Neural cell (in vitro differentiated cells): ENCODE measurements at regions not wholly inside any gene's neighbourhood (a gene's known extent, or its start where the extent isn't known, plus 50 kb on each side); places are given as distances from the start of the nearest gene placed in this dataset.

Source experiments
- H2AFZ ChIP-seq: fragments of 200-600, 300-800 bp; sonication (generic), shearing (Covaris generic); 2 replicates; pipeline ENCODE4 v1.6.0; 2014; ENCODE audit warnings: low read depth, mild to moderate bottlenecking, antibody characterized with exemption, low read length, moderate library complexity
- H3F3A ChIP-seq: fragments of 200-600 bp; shearing (Covaris generic); 2 replicates; pipeline ENCODE4 v1.6.1; 2016; ENCODE audit warnings: mild to moderate bottlenecking, moderate library complexity, mixed read lengths, antibody characterized with exemption, low read length; ENCODE audit not compliant: insufficient read depth, poor library complexity, severe bottlenecking
- H3K27ac ChIP-seq: fragments of 200-600, 300-800 bp; sonication (generic), shearing (Covaris generic); 2 replicates; pipeline ENCODE4 v1.5.1; 2014; ENCODE audit warnings: mild to moderate bottlenecking, low read length, moderate library complexity
- H3K27me3 ChIP-seq: fragments of 300-800, 200-600 bp; sonication (generic), shearing (Covaris generic); 2 replicates; pipeline ENCODE4 v1.6.0; 2014; ENCODE audit warnings: mild to moderate bottlenecking, low read depth, low read length, moderate library complexity; ENCODE audit not compliant: insufficient read depth
- H3K36me3 ChIP-seq: fragments of 300-800, 200-600 bp; sonication (generic), shearing (Covaris generic); 2 replicates; pipeline ENCODE4 v1.5.1; 2014; ENCODE audit warnings: mild to moderate bottlenecking, antibody characterized with exemption, low read length, moderate library complexity; ENCODE audit not compliant: insufficient read depth
- H3K4me2 ChIP-seq: fragments of 300-800, 200-600 bp; sonication (generic), shearing (Covaris generic); 2 replicates; pipeline ENCODE4 v1.6.0; 2014; ENCODE audit warnings: mild to moderate bottlenecking, low read length
- H3K4me3 ChIP-seq: fragments of 300-800, 200-600 bp; sonication (generic), shearing (Covaris generic); 2 replicates; pipeline ENCODE4 v1.5.1; 2014; ENCODE audit warnings: mild to moderate bottlenecking, low read length, moderate library complexity
- H3K79me2 ChIP-seq: fragments of 200-600 bp; shearing (Covaris generic); replicated peaks from 2 replicates; pipeline ENCODE4 v1.6.0; 2014; ENCODE audit warnings: mild to moderate bottlenecking, low read length, moderate library complexity; ENCODE audit not compliant: insufficient read depth
- H3K9ac ChIP-seq: fragments of 300-800, 200-600 bp; sonication (generic), shearing (Covaris generic); 2 replicates; pipeline ENCODE4 v1.6.1; 2016; ENCODE audit warnings: mild to moderate bottlenecking, low read length, mixed read lengths
- H3K9me2 ChIP-seq: fragments of 200-600 bp; shearing (Covaris generic); 2 replicates; pipeline ENCODE4 v1.6.1; 2016; ENCODE audit warnings: mild to moderate bottlenecking, low read length, mixed read lengths; ENCODE audit not compliant: insufficient read depth
- H3K9me3 ChIP-seq: fragments of 200-600, 300-800 bp; sonication (generic), shearing (Covaris generic); 2 replicates; pipeline ENCODE4 v1.6.1; 2016; ENCODE audit warnings: mild to moderate bottlenecking, mixed run types, low read length, moderate library complexity, mixed read lengths
- H4K20me1 ChIP-seq: fragments of 200-600 bp; shearing (Covaris generic); 2 replicates; pipeline ENCODE4 v1.6.1; 2016; ENCODE audit warnings: mild to moderate bottlenecking, mixed run types; ENCODE audit not compliant: insufficient read depth
- CTCF ChIP-seq: fragments of 450-650 bp; IDR thresholded peaks from 2 replicates; pipeline ENCODE4 v1.5.1; 2014; ENCODE audit warnings: antibody characterized with exemption, mild to moderate bottlenecking, moderate library complexity; ENCODE audit not compliant: poor library complexity, severe bottlenecking
- EP300 ChIP-seq: fragments of 450-650 bp; conservative IDR thresholded peaks from 2 replicates; pipeline ENCODE4 v1.6.1; 2014; ENCODE audit warnings: antibody characterized with exemption, mild to moderate bottlenecking, moderate library complexity; ENCODE audit not compliant: poor library complexity, severe bottlenecking
- EZH2 ChIP-seq: fragments of 200-600, 300-800 bp; shearing (Covaris generic), sonication (generic); IDR thresholded peaks from 2 replicates; pipeline ENCODE4 v1.6.1; 2014; ENCODE audit warnings: antibody characterized with exemption, low read length, borderline replicate concordance, mild to moderate bottlenecking; ENCODE audit not compliant: insufficient read depth, poor library complexity, severe bottlenecking
- MXI1 ChIP-seq: fragments of 450-650 bp; conservative IDR thresholded peaks from 2 replicates; pipeline ENCODE4 v1.6.1; 2014; ENCODE audit warnings: antibody characterized with exemption, mild to moderate bottlenecking; ENCODE audit not compliant: poor library complexity, severe bottlenecking
- POLR2AphosphoS5 ChIP-seq: IDR thresholded peaks from 2 replicates; pipeline ENCODE4 v1.6.1; 2012
- RAD21 ChIP-seq: fragments of 450-650 bp; conservative IDR thresholded peaks from 2 replicates; pipeline ENCODE4 v1.6.1; 2014; ENCODE audit warnings: antibody characterized with exemption, mild to moderate bottlenecking, moderate library complexity
- REST ChIP-seq: IDR thresholded peaks from 2 replicates; pipeline ENCODE4 v1.6.1; 2012; ENCODE audit warnings: borderline replicate concordance
- SMC3 ChIP-seq: fragments of 450-650 bp; conservative IDR thresholded peaks from 2 replicates; pipeline ENCODE4 v1.6.1; 2014; ENCODE audit warnings: antibody characterized with exemption, mild to moderate bottlenecking, moderate library complexity; ENCODE audit not compliant: poor library complexity
- TAF1 ChIP-seq: IDR thresholded peaks from 2 replicates; pipeline ENCODE4 v1.6.1; 2012; ENCODE audit warnings: low read depth

GRCh38 chr12:58750484-58750883 lies 169.8 kb downstream of the LRIG3 start:
- Histone ChIP-seq H3F3A (no peaks in the 10 kb centered on the region), H2AFZ (no peak overlapping the region), H3K9me2 (no peaks in the 10 kb centered on the region), H4K20me1 (no peaks in the 10 kb centered on the region), H3K36me3 (no peaks in the 10 kb centered on the region), H3K4me3 (no peak overlapping the region), H3K27me3 (no peaks in the 10 kb centered on the region), H3K79me2 (no peaks in the 10 kb centered on the region), H3K4me2 (no peak overlapping the region), H3K9ac (no peak overlapping the region), H3K9me3 (no peaks in the 10 kb centered on the region), H3K27ac (no peak overlapping the region)
- no peak for TF ChIP-seq TAF1
- no peak for TF ChIP-seq EZH2
- no peak for TF ChIP-seq SMC3
- no peak for TF ChIP-seq REST
- no peak for TF ChIP-seq POLR2AphosphoS5
- TF ChIP-seq EP300: no peak
- no peak for TF ChIP-seq MXI1
- TF ChIP-seq RAD21: no peak
- no peak for TF ChIP-seq CTCF

- no peak overlapping the region for H3K4me2 ChIP-seq
Observed at GRCh38 chr12:58757422-58757821, 162.9 kb downstream of the LRIG3 start.

More at GRCh38 chr12:58757422-58757821, 162.9 kb downstream of the LRIG3 start:
- H3K9me2 ChIP-seq: no peaks in the 10 kb centered on the region
- no peak overlapping the region for H3K27ac ChIP-seq
- no peaks in the 10 kb centered on the region for H3F3A ChIP-seq
- no peaks in the 10 kb centered on the region for H3K9me3 ChIP-seq
- H3K9ac ChIP-seq: no peak overlapping the region
- no peaks in the 10 kb centered on the region for H3K79me2 ChIP-seq
- no peak overlapping the region for H2AFZ ChIP-seq
- no peaks in the 10 kb centered on the region for H3K36me3 ChIP-seq
- H3K4me3 ChIP-seq: no peak overlapping the region
- H4K20me1 ChIP-seq: no peaks in the 10 kb centered on the region
- TF ChIP-seq CTCF (no peak), POLR2AphosphoS5 (no peak), REST (no peak), TAF1 (no peak), EP300 (no peak), MXI1 (no peak), SMC3 (no peak), EZH2 (no peak), RAD21 (no peak)
- no peaks in the 10 kb centered on the region for H3K27me3 ChIP-seq
